ENCODE measurements at regions not wholly inside any gene's neighbourhood (a gene's known extent, or its start where the extent isn't known, plus 50 kb on each side); places are given as distances from the start of the nearest gene placed in this dataset.

GRCh38 chr3:105944276-105944675 is 75.5 kb upstream of the CBLB start:
- TF ChIP-seq CTCF (IDR thresholded peaks at IDR 0.05; ENCODE audit: extremely low read depth, missing control alignments), result no peak
- DNase-seq (ENCODE audit: low spot score), result no peak

- DNase-seq (ENCODE audit: low spot score), result no peak
These were observed 75.9 kb upstream of the CBLB start for GRCh38 chr3:105944721-105945120.

GRCh38 chr3:105948101-105948500 is 79.3 kb upstream of the CBLB start:
- no peak for TF ChIP-seq CTCF (IDR thresholded peaks at IDR 0.05; ENCODE audit: extremely low read depth, missing control alignments)
- no peak for DNase-seq (ENCODE audit: low spot score)

More at GRCh38 chr3:105944721-105945120, 75.9 kb upstream of the CBLB start:
- TF ChIP-seq CTCF (IDR thresholded peaks at IDR 0.05; ENCODE audit: extremely low read depth, missing control alignments), result no peak

GRCh38 chr3:105950881-105951600 is 82.2 kb upstream of the CBLB start:
- TF ChIP-seq CTCF (IDR thresholded peaks at IDR 0.05; ENCODE audit: extremely low read depth, missing control alignments), result no peak
- DNase-seq (ENCODE audit: low spot score), result no peak

GRCh38 chr3:105953831-105954230 is 85.0 kb upstream of the CBLB start:
- no peak for DNase-seq (ENCODE audit: low spot score)
- TF ChIP-seq CTCF (IDR thresholded peaks at IDR 0.05; ENCODE audit: extremely low read depth, missing control alignments), result no peak

- DNase-seq (ENCODE audit: low spot score), result no peak
- no peak for TF ChIP-seq CTCF (IDR thresholded peaks at IDR 0.05; ENCODE audit: extremely low read depth, missing control alignments)
These were observed 87.5 kb upstream of the CBLB start for GRCh38 chr3:105956306-105956705.

GRCh38 chr3:105957722-105958121 is 88.9 kb upstream of the CBLB start:
- DNase-seq (ENCODE audit: low spot score), result no peak

More at GRCh38 chr3:105957722-105958121, 88.9 kb upstream of the CBLB start:
- TF ChIP-seq CTCF (IDR thresholded peaks at IDR 0.05; ENCODE audit: extremely low read depth, missing control alignments), result no peak

Data from GM20000 (cell line).